Colonic mucosa (tissue), 4 donors: ENCODE measurements at regions not wholly inside any gene's neighbourhood (a gene's known extent, or its start where the extent isn't known, plus 50 kb on each side); places are given as distances from the start of the nearest gene placed in this dataset.

Experiments used
- DNase-seq: peaks from one replicate; pipeline ENCODE4 v3.0.0-alpha.2; 2020
- H3K27ac ChIP-seq: fragments of 200-600 bp; one replicate; pipeline ENCODE4 v1.8.0; 2021
- H3K27me3 ChIP-seq: fragments of 200-600 bp; one replicate; pipeline ENCODE4 v1.8.0; 2021
- H3K36me3 ChIP-seq: fragments of 200-600 bp; one replicate; pipeline ENCODE4 v1.8.0; 2021
- H3K4me1 ChIP-seq: fragments of 200-600 bp; one replicate; pipeline ENCODE4 v1.8.0; 2021; ENCODE audit warnings: mild to moderate bottlenecking
- H3K4me3 ChIP-seq: fragments of 200-600 bp; one replicate; pipeline ENCODE4 v1.8.0; 2021
- H3K9ac ChIP-seq, 2 donors: one replicate each; pipeline ENCODE4 v1.7.0; 2013; ENCODE audit warnings: control low read depth in 2 of 2, low read depth in 2 of 2, low read length in 2 of 2
- H3K9me3 ChIP-seq: fragments of 200-600 bp; one replicate; pipeline ENCODE4 v1.8.0; 2021
- intact Hi-C: fragments of 100-400 bp; cut with DNase I; formaldehyde crosslinking; loops from one replicate; pipeline ENCODE4 v1.14.1; 2022
- TF ChIP-seq, protein P1 (sequence below): fragments of 200-600 bp; IDR thresholded peaks from one replicate; pipeline ENCODE4 v1.8.0; 2022; ENCODE audit warnings: antibody characterized with exemption, mild to moderate bottlenecking
- donor health status: healthy.
- donor health status: DM: no; HTN: no; CAD: no.
- donor health status: DM: no; HTN: no; CAD: no.

DNA sequence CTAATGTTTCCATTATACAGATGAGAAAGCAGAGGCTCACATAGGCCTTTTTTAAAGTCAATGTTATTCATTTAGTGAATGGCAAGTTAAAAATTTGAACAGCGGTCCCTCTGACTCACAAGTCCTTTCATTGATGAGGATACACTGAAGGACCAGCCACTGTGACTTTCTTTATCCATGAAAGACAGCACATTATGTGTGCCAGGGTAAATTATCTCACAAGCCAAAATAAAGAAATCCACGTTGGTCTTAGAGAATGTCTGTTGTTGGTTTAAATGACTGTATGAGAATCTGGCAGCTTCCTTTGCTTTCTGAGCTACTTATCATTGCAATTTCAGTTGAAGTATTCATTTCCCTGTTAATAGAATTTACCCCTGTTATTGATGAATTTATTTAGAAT is 485.1 kb downstream of the TBL1XR1 start:
- Histone ChIP-seq H3K4me3 (no peak overlapping the region), H3K27me3 (no peaks in the 10 kb centered on the region), H3K27ac (no peak overlapping the region), H3K9me3 (no peaks in the 10 kb centered on the region), H3K9ac (no peak overlapping the region), H3K36me3 (no peaks in the 10 kb centered on the region), H3K4me1 (no peaks in the 10 kb centered on the region)
- no peak for DNase-seq
- TF ChIP-seq, protein P1, sequence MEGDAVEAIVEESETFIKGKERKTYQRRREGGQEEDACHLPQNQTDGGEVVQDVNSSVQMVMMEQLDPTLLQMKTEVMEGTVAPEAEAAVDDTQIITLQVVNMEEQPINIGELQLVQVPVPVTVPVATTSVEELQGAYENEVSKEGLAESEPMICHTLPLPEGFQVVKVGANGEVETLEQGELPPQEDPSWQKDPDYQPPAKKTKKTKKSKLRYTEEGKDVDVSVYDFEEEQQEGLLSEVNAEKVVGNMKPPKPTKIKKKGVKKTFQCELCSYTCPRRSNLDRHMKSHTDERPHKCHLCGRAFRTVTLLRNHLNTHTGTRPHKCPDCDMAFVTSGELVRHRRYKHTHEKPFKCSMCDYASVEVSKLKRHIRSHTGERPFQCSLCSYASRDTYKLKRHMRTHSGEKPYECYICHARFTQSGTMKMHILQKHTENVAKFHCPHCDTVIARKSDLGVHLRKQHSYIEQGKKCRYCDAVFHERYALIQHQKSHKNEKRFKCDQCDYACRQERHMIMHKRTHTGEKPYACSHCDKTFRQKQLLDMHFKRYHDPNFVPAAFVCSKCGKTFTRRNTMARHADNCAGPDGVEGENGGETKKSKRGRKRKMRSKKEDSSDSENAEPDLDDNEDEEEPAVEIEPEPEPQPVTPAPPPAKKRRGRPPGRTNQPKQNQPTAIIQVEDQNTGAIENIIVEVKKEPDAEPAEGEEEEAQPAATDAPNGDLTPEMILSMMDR, result no peak
- intact Hi-C loops, result no loop called here

DNA sequence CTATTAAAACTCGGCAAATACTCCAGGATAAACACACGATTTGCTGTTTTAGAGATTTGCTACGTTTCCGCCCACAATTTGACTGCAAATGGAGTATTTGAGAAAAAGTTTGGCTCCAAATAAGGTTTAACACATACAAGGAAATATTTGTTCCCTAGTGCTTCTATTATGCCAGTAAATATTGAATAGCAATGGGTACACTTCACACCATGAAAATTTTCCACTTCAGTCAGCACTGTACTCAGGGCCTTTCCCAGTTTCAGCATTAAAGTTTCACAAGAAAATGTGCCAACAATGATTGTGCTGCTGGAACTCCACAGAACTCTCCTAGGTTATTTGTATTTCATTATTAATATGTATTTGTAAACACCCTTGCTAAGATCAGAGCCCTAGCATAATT is 498.0 kb downstream of the TBL1XR1 start:
- no peak for DNase-seq
- intact Hi-C loops, result no loop called here
- H3K27me3 ChIP-seq, result no peaks in the 10 kb centered on the region
- TF ChIP-seq, protein P1, result no peak
- no peaks in the 10 kb centered on the region for H3K9me3 ChIP-seq
- H3K27ac ChIP-seq, result no peak overlapping the region
- no peak overlapping the region for H3K4me3 ChIP-seq
- no peak overlapping the region for H3K9ac ChIP-seq
- no peaks in the 10 kb centered on the region for H3K36me3 ChIP-seq
- H3K4me1 ChIP-seq, result no peaks in the 10 kb centered on the region

DNA sequence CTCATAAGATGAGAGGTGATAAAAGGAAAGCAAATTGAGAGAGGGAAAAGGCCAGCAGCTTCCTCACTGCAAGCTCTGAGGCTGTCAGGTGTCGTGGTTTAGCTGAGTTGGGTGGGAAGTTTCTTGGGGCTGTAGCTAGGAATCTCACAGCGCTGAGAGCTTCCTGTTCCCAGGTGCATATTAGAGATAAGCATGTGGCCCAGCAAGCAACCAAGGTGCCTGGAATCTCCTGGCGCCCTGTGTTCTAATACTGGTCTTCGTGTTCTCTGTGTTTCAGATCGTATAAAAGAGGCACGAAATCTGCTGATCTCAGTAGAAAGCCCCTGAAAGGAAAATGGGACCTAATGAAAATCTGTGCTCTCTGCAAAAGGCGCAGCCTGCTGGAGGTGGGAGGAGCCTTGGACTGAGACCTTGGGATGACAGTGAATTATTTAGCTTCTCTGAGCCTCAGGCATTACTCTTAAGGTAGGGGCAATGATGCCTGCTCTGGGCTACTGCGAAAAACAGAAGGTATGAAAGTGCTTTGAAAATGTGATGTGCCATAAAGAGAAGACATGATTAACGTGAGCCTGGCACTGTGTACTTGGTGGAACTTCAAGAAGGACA is 499.9 kb downstream of the TBL1XR1 start:
- Histone ChIP-seq H3K27ac (no peak overlapping the region), H3K4me1 (no peaks in the 10 kb centered on the region), H3K9ac (no peak overlapping the region), H3K4me3 (no peak overlapping the region), H3K36me3 (no peaks in the 10 kb centered on the region), H3K9me3 (no peaks in the 10 kb centered on the region), H3K27me3 (no peaks in the 10 kb centered on the region)
- no peak for DNase-seq
- TF ChIP-seq, protein P1, result no peak
- intact Hi-C loops, result no loop called here

DNA sequence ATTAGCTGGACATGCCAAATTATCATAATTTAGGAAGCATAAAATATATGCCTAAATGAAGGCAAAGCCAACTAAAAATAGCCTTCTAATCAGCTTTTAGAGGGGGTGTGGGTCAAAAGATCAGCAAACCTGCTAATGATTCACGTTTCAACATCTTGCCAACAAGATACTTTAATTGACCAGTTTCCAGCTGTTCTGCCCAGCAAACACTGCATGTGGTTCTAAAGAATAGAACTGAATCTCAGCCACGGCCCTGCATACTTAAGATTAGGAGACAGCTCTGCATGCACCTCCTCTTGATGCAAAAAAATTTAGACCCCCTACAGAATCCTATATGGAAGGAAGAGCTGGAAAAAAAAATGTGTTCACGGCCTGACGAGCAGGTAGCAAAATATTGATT is 500.5 kb downstream of the TBL1XR1 start:
- no peak overlapping the region for H3K9ac ChIP-seq

DNA sequence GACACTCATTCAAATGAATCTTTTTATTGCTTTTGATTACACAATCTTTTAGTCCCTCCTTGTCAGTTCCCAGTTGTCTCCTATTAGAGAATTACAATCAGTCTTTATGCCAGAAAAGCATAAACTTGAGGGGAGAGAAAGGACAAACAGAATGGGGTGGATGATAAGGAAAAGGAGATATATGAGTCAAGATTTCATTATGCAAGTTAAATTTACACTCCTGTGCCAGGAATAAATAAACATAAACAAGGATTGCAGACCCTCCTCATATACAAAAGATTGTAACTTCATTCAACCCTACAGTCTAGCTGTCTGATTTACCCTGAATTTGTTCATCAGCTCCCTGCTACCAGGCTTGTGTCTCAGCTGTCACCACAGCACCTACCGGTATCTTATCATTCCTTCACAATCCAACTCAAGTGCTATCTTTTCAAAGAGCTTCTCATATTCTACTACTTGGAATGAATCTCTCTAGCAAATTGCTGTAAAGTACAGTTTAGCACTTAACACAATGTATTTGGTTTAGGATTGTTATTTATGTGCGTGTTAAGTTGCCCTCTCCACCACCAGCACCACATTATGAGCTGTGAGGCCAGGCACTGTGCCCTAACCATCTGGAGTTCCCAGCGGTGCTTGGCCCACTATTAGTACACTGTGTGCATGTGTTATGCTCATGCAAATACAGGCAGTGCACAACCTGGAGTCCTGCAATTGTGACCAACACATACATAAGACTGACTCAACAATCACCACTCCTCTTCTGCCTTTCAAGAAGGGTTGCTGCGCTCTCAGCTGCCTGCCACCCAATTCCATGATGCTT is 504.1 kb downstream of the TBL1XR1 start:
- Histone ChIP-seq H3K4me3 (no peak overlapping the region), H3K9ac (no peak overlapping the region), H3K27me3 (no peaks in the 10 kb centered on the region), H3K9me3 (no peaks in the 10 kb centered on the region), H3K36me3 (no peaks in the 10 kb centered on the region), H3K4me1 (no peaks in the 10 kb centered on the region), H3K27ac (no peak overlapping the region)
- TF ChIP-seq, protein P1, result no peak
- no peak for DNase-seq
- intact Hi-C loops, result no loop called here

More for the DNA sequence above, 500.5 kb downstream of the TBL1XR1 start:
- no peaks in the 10 kb centered on the region for H3K36me3 ChIP-seq
- H3K9me3 ChIP-seq, result no peaks in the 10 kb centered on the region
- H3K27ac ChIP-seq, result no peak overlapping the region
- no peaks in the 10 kb centered on the region for H3K27me3 ChIP-seq
- no peak for DNase-seq
- no peaks in the 10 kb centered on the region for H3K4me1 ChIP-seq
- intact Hi-C loops, result no loop called here
- TF ChIP-seq, protein P1, result no peak
- H3K4me3 ChIP-seq, result no peak overlapping the region
